Mesothelial cell of epicardium (in vitro differentiated cells): ENCODE measurements at regions not wholly inside any gene's neighbourhood (a gene's known extent, or its start where the extent isn't known, plus 50 kb on each side); places are given as distances from the start of the nearest gene placed in this dataset.

ENCODE experiments used
- DNase-seq, 2 experiments: peaks; one replicate each; pipeline ENCODE4 v3.0.0; 2021; ENCODE audit warnings: low spot score in 2 of 2; ENCODE audit not compliant: unreplicated experiment in 2 of 2
- H3K27ac Mint-ChIP-seq: 2 replicates; pipeline ENCODE4 v1.8.0; 2021; ENCODE audit warnings: mixed read lengths
- H3K27me3 Mint-ChIP-seq: 2 replicates; pipeline ENCODE4 v1.8.0; 2021; ENCODE audit warnings: low read depth, mixed read lengths
- H3K36me3 Mint-ChIP-seq: 2 replicates; pipeline ENCODE4 v1.8.0; 2021; ENCODE audit warnings: mixed read lengths
- H3K4me1 Mint-ChIP-seq: 2 replicates; pipeline ENCODE4 v1.8.0; 2021; ENCODE audit warnings: mixed read lengths
- H3K4me3 Mint-ChIP-seq: 2 replicates; pipeline ENCODE4 v1.8.0; 2021; ENCODE audit warnings: mild to moderate bottlenecking, moderate library complexity, mixed read lengths
- H3K9me3 Mint-ChIP-seq: 2 replicates; pipeline ENCODE4 v1.8.0; 2021; ENCODE audit warnings: mixed read lengths
- CTCF ChIP-seq: fragments of 200-600 bp; sonication (generic); IDR thresholded peaks from one replicate; pipeline ENCODE4 v1.5.0; 2021; ENCODE audit warnings: antibody characterized with exemption; ENCODE audit not compliant: unreplicated experiment

GRCh38 chr11:96658436-96658835 lies 268.6 kb downstream of the JRKL start:
- H3K9me3 Mint-ChIP-seq = peaks cover 10% of the 10 kb centered on the region
- DNase-seq = no peak
- H3K4me3 Mint-ChIP-seq = no peak overlapping the region
- no peak for TF ChIP-seq CTCF
- no peaks in the 10 kb centered on the region for H3K27me3 Mint-ChIP-seq
- no peak overlapping the region for H3K27ac Mint-ChIP-seq
- no peaks in the 10 kb centered on the region for H3K36me3 Mint-ChIP-seq
- H3K4me1 Mint-ChIP-seq = no peaks in the 10 kb centered on the region

DNA sequence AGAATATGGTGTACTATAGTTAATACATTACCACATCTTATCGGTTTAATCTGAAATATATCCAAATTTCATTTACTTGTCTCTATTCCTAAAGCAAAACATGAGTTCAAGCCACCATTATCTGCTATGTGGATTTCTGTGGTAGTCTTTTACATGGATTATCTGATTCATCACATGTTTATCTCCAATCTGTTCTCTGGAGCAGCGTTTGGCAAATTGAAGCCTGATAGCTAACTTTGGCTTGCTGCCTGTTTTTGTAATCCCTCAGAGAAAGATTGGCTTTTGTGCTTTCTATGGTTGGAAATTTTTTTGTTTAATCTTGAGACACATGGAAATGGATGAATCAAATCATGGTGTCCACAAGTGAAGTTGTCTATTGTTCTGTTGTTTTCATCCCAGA lies 274.3 kb downstream of the JRKL start:
- no peaks in the 10 kb centered on the region for H3K36me3 Mint-ChIP-seq

GRCh38 chr11:96680211-96681018 lies 290.6 kb downstream of the JRKL start:
- H3K4me3 Mint-ChIP-seq = no peak overlapping the region
- H3K27me3 Mint-ChIP-seq = no peaks in the 10 kb centered on the region
- no peak for DNase-seq
- peaks cover 5% of the 10 kb centered on the region for H3K9me3 Mint-ChIP-seq
- no peaks in the 10 kb centered on the region for H3K36me3 Mint-ChIP-seq
- no peak overlapping the region for H3K27ac Mint-ChIP-seq
- peaks cover 17% of the 10 kb centered on the region for H3K4me1 Mint-ChIP-seq
- no peak for TF ChIP-seq CTCF

More for the DNA sequence above, 274.3 kb downstream of the JRKL start:
- no peak for DNase-seq
- Mint-ChIP-seq H3K27ac (no peak overlapping the region), H3K4me3 (no peak overlapping the region), H3K9me3 (no peaks in the 10 kb centered on the region), H3K27me3 (no peaks in the 10 kb centered on the region), H3K4me1 (no peaks in the 10 kb centered on the region)
- TF ChIP-seq CTCF = no peak

DNA sequence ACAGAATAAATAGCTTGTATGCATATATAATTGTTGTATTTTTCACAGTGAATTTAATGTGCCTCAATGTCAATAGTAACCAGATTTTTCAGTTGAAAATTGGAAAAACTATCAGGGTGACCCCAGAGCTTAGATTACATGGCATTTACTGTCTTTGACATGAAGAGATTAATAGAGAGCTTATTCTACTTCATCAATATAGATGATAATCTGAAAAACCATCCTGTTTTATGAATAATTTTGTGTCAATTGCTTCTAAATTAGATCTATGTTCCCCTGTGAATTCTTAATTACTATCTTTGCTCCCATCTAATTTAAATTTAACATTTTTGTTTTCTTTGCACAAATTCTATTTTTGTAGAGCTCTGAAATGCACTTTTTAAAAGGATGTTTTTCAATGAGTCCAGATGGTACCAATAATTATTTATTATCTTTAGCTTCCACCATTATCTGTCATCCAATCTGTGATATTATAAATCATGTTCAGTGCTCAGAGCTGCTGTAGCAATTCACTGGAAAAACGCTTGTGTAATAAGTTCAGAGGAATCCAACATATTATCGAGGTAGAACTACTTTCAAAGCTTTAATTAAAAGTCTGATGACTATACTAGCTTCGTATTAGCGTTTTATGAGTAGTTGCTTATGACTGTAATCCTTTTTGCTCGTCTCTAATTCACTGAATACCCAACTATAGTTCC lies 291.4 kb downstream of the JRKL start:
- Mint-ChIP-seq H3K4me1 (peaks cover 17% of the 10 kb centered on the region), H3K36me3 (no peaks in the 10 kb centered on the region), H3K27me3 (no peaks in the 10 kb centered on the region), H3K4me3 (no peak overlapping the region), H3K27ac (no peak overlapping the region), H3K9me3 (peaks cover 5% of the 10 kb centered on the region)
- DNase-seq = no peak
- no peak for TF ChIP-seq CTCF

GRCh38 chr11:96694338-96694737 lies 304.5 kb downstream of the JRKL start:
- Mint-ChIP-seq H3K27me3 (no peaks in the 10 kb centered on the region), H3K4me3 (no peak overlapping the region), H3K27ac (no peak overlapping the region), H3K4me1 (no peaks in the 10 kb centered on the region), H3K9me3 (peaks cover 5% of the 10 kb centered on the region), H3K36me3 (no peaks in the 10 kb centered on the region)
- TF ChIP-seq CTCF = no peak
- DNase-seq = no peak
